KBM-7 (cell line): ENCODE measurements at regions not wholly inside any gene's neighbourhood (a gene's known extent, or its start where the extent isn't known, plus 50 kb on each side); places are given as distances from the start of the nearest gene placed in this dataset.
A peak's percentile ranks its signal among the peaks of the same experiment; 100 is the strongest.
"Not testable (repeated sequence)": the region's sequence is repeated elsewhere in the genome, so short reads cannot be mapped to it uniquely, and the experiment has no call there.

Experiments
- DNase-seq: peaks from one replicate; pipeline ENCODE4 v3.0.0-alpha.2; 2015
- in situ Hi-C: fragments of 300-500 bp; cut with MboI; formaldehyde crosslinking; loops from 2 replicates; pipeline ENCODE4 v1.14.3; 2020; ENCODE audit warnings: low sequenced_read_pairs, low pct_unique_long_range_greater_than_20kb, mixed read lengths

DNA sequence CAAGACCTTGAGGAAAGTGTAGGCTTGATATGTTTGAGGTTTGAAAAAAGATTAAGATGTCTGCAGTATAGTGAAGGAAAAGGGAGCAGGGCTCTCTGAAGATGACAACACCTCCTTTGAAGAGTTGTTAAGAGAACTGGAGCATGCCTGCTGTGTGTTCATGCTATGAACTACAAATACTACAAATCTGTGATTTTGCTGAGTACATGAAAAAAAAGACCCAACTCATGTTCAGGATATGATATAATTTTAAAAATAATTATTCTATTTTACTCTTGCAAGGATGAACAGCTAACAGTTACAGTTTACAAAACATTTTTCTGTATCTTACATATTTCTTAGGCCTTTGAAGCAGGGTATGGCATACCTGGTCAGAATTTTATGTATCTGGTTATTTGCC lies 305.4 kb upstream of the CWC22 start:
- no peak for DNase-seq
- in situ Hi-C loops = no loop called here

GRCh38 chr2:180307096-180307495 lies 300.0 kb upstream of the CWC22 start:
- in situ Hi-C loops = no loop called here
- no peak for DNase-seq

- in situ Hi-C loops = no loop called here
- no peak for DNase-seq
These were observed 299.2 kb upstream of the CWC22 start for GRCh38 chr2:180306346-180306745.

- in situ Hi-C loops = no loop called here
These were observed 284.7 kb upstream of the CWC22 start for GRCh38 chr2:180291552-180292421.

DNA sequence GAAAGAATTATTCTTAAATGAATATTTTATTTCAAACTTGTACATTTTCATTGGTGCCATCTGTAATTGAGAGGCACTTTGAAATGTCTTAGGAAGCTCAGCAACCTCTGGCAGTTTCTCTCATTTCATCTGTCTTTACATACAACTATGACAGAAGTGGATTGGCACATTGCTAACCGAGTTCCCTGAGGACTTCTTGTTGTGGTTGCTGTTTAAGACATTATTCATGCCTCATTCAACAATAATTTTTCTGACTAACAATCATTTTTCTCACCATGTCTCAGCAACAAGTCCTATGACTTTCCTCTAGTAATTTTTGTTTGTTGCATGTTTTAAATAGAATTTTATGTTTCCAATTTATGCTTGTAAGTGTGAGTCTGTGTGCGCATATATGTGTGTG lies 284.0 kb upstream of the CWC22 start:
- DNase-seq = no peak

More at GRCh38 chr2:180291552-180292421, 284.7 kb upstream of the CWC22 start:
- DNase-seq = no peak

GRCh38 chr2:180289627-180290026 lies 282.5 kb upstream of the CWC22 start:
- in situ Hi-C loops = no loop called here
- DNase-seq = no peak

More for the DNA sequence above, 284.0 kb upstream of the CWC22 start:
- in situ Hi-C loops = no loop called here

DNA sequence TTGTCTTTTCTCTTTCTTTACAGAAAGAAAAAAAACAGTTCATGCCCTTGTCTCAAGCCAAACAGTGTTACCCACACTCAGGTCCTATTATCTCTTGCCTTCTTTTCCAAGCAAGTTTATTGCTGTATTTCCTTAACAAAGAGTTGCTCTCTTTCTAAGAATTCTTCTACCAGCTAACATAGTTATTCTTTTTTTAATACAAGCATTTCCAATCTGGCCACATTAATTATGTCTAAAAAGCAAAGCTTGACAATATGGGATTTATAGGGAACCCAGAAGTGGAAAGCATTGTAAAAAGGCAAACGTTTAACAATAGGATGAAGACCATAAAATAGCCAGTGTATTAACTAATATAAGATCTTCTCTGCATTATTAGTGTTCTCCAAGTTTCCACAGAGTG lies 272.5 kb upstream of the CWC22 start:
- in situ Hi-C loops = no loop called here
- DNase-seq = no peak

DNA sequence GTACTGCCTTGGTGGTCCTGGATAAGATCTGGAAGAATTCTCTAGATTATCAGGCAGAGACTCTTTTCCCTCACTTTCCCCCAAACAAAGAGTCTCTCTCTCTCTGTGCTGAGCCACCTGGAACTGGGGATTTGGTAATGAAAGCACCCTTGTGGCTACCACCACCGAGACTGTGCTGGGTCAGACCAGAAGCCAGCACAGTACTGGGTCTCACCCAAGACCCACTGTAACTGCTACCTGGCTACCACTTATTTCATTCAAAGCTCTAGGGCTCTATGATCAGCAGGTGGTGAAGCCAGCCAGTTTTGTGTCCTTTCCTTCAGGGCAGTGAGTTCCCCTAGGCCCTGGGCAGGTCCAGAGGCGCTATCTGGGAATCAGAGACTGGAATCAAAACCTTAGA lies 269.6 kb upstream of the CWC22 start:
- no peak for DNase-seq
- in situ Hi-C loops = no loop called here

DNA sequence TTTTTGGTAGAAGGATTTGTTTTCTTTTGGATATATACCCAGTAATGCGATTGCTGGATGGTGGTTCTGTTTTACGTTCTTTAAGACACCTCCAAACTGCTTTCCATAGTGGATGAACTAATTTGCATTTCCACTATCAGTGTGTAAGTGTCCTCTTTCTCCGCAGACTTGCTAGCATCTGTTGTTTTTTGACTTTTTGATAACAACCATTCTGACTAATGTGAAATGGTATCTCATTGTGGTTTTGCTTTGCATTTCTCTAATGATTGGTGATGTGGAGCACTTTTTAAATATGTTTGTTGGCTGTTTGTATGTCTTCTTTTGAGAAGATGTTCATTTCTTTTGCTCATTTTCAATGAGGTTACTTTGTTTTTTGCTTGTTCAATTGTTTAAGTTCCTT lies 260.9 kb upstream of the CWC22 start:
- no peak for DNase-seq
- in situ Hi-C loops = no loop called here

DNA sequence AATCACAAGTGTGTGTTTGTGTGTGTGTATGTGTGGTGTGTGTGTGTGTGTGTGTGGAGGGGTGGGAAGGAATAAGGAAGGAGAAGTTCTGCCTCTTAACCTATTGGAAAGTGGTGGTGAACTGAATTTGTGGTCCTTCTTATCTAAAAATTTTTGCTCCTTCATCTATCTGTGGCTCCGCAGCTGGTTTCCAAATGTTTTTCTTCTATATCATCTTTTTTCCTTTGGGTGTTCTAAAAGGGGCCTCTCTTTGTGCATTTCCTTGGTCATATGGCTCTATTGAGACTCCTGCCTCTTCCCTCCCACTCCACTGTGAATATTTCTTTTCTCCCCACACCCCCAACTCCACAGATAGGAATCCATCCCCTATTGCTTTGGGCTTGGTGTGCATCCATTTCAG lies 254.9 kb upstream of the CWC22 start:
- no peak for DNase-seq
- in situ Hi-C loops = no loop called here

DNA sequence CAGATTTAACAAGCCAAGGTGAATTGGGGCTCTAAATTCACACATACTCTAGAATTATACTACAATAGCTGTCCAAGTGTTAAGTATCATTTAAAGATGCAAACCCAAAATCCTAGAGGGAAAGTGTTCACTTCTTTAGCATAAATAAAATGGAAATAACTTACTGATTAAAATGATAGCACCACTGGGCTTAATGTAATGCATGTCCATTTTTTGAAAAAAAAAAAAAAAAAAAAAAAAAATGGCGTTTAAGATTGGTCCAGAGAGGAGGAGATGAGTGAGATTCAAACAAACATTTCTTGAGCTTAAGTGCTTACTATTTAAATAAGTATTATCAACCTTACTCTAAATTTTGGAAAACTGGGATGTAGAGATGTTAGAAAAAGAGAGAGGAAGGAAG lies 251.5 kb upstream of the CWC22 start:
- in situ Hi-C loops = no loop called here
- no peak for DNase-seq

- no peak for DNase-seq
- in situ Hi-C loops = no loop called here
These were observed 251.0 kb upstream of the CWC22 start for GRCh38 chr2:180258041-180258537.

GRCh38 chr2:180257247-180257646 lies 250.2 kb upstream of the CWC22 start:
- no peak for DNase-seq
- in situ Hi-C loops = no loop called here

GRCh38 chr2:180255981-180256380 lies 248.9 kb upstream of the CWC22 start:
- DNase-seq = no peak
- in situ Hi-C loops = no loop called here

GRCh38 chr2:180254872-180255271 lies 247.8 kb upstream of the CWC22 start:
- no peak for DNase-seq
- in situ Hi-C loops = no loop called here

DNA sequence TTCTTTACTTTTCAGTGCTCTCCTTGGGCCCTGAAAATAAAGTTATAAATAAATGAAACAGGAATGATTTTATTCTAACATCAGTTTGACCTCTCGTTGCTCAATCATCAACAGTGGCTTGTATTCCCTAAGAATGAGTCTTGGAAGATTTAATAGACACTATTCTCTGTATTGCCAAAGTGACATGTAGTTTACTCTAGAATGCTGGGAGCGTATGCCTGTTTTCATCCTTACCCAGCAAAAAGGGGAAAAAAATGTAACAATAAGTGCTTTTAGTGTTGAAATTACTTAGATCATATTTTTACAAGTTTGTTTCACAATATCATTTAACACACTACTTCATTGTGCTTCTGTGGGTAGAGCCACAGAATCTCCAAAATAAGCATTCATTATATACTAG lies 240.6 kb upstream of the CWC22 start:
- in situ Hi-C loops = no loop called here
- no peak for DNase-seq

DNA sequence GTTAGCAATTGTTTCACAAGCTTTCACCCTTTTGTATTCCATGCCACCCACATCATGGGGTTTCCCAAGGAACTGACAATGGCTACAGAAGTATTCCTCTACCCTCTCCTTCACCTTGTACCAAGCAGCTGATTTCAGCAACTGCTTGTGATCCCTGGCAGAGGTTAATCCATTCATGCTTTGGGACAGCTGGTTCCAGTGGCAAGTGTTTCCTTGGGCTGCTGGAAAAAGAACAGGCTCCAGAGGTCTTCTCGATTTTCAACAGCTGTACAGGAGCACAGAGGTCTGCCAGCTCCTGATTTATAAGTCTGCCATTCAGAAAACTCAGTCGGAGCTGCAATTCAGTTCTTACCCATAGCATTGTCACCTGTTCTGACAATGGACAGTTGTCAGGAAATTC lies 239.2 kb upstream of the CWC22 start:
- DNase-seq = no peak
- in situ Hi-C loops = no loop called here

DNA sequence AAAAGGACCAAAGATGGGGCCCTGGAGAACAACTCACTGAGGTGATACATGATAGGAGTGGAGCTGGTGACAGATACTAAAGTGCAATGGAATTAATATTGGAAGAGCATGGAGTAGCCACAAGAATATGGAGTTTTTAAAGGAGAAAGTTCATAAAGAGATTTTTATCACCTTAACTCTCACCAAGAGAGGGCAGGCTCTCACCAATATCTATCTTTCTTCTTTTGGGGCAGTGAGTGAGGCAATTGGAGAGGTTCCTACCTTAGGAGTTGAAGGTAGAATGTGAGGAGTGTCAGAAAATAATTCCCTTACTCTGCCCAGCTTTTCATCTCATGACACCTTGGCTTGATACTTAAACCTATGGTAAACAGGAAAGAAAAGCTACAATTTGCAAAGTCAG lies 233.7 kb upstream of the CWC22 start:
- in situ Hi-C loops = no loop called here
- peak; percentile 8 for DNase-seq

DNA sequence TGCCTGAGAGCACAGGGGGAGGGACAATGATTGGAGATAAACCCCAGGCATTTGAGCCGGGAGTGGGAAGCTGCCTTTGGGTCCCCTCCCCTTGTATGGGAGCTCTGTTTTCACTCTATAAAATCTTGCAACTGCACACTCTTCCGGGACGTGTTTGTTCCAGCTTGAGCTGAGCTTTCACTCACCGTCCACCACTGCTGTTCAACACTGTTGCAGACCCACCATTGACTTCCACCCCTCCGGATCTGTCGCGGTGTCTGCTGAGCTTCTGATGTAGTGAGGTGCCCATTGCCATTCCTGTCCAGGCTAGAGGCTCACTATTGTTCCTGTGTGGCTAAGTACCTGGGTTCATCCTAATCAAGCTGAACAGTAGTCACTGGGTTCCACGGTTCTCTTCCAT lies 231.6 kb upstream of the CWC22 start:
- in situ Hi-C loops = no loop called here
- DNase-seq = no peak

DNA sequence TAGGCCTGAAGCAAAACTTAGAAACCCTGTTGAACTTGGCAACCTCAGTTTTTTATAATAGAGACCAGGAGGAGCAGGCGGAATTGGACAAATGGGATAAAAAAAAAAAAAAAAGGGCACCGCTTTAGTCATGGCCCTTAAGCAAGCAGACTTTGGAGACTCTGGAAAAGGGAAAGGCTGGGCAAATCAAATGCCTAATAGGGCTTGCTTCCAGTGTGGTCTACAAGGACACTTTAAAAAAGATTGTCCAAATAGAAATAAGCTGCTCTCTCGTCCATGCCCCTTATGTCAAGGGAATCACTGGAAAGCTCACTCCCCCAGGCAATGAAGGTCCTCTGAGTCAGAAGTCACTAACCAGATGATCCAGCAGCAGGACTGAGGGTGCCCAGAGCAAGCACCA lies 229.0 kb upstream of the CWC22 start:
- in situ Hi-C loops, DNase-seq: not testable (repeated sequence)

- DNase-seq, in situ Hi-C loops: not testable (repeated sequence)
These were observed 228.4 kb upstream of the CWC22 start for GRCh38 chr2:180235506-180235905.
